Stimulated activated CD8-positive, alpha-beta memory T cell treated with anti-CD3 and anti-CD28 coated beads, Interleukin-4, amount 100 ng/mL, for 4 hours (primary cell): ENCODE measurements at regions not wholly inside any gene's neighbourhood (a gene's known extent, or its start where the extent isn't known, plus 50 kb on each side); places are given as distances from the start of the nearest gene placed in this dataset.

Source experiments
- DNase-seq, 2 donors: peaks; one replicate each; pipeline ENCODE4 v3.0.0-alpha.2; 2020; ENCODE audit warnings: low read depth in 2 of 2, low spot score in 1 of 2

GRCh38 chr6:79864421-79864820, 82.9 kb downstream of the ELOVL4 start:
- DNase-seq, result no peak

- no peak for DNase-seq
These were observed 83.4 kb downstream of the ELOVL4 start for GRCh38 chr6:79864001-79864400.

GRCh38 chr6:79863566-79863965, 83.8 kb downstream of the ELOVL4 start:
- DNase-seq, result no peak

- no peak for DNase-seq
These were observed 84.6 kb downstream of the ELOVL4 start for GRCh38 chr6:79862711-79863110.

DNA sequence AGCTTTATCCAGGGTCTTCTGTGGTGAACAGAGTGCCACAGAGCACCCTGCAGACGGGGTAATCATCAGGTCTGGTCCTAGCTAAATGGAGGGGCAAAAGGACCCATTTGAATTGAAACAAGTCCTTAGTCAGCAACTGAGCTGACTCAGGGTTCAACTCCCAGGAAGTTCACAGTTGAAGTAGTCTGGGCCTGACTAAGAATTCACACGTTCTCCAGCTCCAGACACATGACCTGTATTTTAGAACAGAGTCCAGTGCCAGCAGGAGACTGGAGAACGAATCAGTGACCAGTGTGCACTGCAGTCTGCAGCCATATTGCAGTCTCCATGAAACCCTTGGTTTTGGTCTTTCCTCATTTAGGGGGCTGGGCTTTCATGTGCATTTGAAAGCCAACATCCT, 85.2 kb downstream of the ELOVL4 start:
- no peak for DNase-seq

DNA sequence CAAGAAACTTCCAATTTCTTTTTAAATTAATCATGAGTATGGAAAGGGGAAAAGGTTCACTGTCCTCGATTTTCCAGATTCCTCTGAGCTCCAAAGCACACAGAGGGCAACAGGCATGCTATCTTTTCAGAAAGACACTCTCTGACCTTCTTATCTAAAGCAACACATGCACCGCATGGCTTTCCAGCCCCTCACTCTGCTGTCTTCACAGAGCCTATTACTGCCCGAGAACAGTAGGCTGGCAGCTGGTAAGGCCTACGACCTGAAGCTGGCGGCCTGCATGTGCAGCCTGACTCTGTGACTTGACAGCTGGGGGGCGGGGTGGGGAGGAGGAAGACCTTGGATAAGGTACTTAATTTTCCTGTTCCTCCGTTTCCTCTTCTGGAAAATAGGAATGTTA, 86.3 kb downstream of the ELOVL4 start:
- DNase-seq, result no peak

GRCh38 chr6:79847426-79847825, 99.9 kb downstream of the ELOVL4 start:
- DNase-seq, result no peak

DNA sequence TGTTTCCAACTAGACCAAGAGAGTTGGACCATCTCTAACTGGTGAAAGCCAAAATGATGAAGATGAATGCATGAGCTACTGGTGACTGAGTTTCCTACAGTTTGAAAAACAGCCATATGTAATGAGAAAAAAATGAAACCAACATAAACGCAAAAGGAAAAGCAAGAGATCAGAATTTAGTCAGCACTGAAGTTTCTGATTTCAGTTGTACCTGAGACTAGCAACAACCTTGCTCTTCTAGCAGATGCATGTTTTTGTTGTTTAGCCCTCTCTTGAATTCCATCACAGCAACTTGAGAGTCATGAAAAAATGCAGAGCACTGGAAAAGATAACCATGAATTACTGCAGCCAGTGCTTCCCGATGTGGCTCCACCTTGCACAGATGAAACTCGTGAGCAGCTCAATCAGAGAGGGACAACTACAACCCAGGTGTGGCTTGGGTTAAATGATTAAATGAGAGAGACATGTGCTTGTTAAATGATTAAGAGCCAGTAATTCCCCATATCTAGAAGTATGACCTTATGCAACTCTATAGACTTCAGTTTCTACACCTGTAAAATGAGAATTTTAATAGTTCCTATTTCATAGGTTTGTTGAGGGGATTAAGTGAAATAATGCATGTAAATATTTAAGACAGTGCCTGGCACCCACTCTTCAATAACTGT, 104.8 kb downstream of the ELOVL4 start:
- no peak for DNase-seq

DNA sequence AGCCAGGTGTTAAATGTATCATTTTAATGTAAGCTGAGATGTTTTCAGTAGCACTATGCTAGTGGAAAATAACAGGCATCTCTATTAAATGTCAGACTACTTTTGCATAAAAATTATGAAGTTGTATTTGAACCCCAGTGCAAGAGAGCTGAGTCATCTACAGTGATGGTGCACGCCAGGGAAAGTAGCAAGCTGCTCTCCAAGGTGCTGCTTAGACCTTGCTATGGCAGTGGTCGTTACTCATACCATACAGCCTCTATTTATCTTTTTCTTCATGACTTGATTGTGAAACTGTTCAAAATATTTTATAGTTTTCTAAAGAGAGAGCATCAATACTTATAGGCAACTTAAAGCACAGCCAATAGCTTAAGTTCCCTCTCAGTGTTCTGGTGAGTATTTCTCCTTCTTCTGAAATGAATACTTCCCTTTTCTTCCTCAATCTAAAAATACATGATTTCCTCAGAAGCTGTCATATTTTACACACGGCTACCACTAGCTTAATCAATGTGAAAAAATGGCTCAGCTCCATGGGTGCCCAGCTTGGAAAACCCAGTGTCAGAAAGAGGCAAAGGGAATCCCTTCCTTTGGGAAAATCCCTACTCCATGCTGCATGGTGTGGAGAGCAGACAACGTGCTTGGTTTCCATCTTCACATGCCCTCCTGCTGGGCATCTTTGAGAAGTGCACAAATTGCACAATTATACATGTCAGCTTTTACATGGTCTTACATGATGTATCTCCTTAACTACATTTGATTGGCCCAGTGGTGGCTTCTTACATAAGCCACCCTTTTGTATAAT, 105.6 kb downstream of the ELOVL4 start:
- no peak for DNase-seq

DNA sequence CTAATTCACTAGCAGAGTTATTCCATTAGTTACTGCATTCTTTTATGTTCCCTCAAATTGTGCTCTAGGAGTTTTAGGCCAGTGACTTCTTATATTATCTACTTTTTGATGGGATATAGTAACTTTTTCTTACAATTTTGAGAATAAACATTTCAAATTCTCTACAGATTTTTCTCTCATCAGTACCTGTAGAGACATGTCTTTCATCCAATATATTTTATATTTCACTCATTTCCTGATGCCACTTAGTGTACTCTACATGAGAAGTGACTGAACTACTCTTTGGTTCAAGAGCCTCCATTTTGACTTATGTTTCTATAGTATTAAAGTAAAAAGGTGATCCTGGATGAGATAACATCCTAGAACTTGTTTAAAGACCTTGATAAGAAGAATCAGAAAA, 108.5 kb downstream of the ELOVL4 start:
- DNase-seq, result no peak

GRCh38 chr6:79833964-79834284, 113.4 kb downstream of the ELOVL4 start:
- DNase-seq, result no peak

DNA sequence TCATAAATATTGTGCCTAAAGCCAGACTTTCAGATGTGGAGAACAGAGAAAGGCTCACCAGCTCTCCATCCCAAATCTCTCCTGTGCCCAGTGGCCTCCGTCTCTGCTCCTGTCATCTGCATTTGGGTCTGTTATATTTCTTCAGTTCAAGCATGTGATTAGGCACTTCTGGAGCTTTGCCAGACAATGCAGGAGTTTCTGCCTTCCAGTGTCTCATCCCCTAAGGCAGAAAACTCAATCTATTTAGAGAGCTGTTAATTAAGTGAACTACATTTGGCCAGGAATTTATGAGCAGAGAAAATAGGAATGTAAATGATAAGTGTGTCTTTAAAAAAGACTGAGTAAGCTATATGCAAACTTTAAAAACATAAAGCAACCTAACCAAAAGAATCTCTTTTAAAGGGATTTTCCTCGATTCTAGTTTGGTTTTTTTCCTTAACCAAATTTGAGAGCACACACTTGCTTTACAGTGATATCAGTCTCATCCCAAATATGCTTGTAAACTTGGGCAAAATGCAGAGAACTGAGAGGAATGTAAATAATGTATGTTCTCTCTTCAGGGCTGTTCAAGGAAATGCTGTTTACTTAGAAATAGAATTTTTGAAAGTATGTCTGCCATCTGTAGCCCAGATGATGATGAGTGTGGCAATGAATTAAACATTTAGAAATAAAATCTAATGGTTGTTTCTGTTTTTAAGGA, 113.9 kb downstream of the ELOVL4 start:
- no peak for DNase-seq

DNA sequence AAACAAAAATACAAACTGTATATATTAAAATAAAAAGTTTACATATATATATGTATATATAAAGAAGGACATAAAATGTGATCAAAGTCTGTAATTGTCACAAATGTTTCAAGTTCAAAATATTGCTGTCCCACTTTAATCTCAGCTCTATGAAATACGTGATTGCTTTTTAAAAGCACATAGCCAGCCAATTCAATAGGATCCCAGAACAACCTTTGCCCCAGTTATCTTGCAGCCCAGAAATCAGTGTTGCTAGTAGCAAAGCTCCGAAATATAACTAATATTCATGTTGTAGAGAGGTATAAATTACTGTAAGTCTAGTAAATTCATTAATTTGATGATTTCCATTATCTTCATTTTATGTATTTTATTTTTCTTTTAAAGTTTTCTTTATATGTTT, 114.6 kb downstream of the ELOVL4 start:
- DNase-seq, result no peak

- DNase-seq, result no peak
These were observed 123.2 kb downstream of the ELOVL4 start for GRCh38 chr6:79824202-79824601.

DNA sequence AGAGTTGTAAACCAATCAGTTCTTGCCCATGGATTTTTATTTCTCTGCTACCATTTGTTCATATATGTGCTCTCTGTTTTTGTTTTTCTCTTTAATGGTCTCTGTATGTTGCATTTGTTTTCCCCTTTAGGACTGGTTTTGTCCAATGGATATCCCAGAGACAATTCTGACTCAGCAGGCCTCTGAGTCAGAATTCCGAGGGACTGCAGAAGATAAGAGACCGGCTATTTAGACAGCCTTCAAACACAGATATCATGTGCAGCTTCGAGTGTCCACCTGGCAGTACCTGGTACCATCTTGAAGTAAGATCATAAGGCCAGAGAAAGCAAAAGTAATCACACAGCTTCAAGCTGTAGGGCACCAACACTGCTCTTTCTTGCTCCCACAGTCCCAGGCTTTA, 125.5 kb downstream of the ELOVL4 start:
- no peak for DNase-seq

DNA sequence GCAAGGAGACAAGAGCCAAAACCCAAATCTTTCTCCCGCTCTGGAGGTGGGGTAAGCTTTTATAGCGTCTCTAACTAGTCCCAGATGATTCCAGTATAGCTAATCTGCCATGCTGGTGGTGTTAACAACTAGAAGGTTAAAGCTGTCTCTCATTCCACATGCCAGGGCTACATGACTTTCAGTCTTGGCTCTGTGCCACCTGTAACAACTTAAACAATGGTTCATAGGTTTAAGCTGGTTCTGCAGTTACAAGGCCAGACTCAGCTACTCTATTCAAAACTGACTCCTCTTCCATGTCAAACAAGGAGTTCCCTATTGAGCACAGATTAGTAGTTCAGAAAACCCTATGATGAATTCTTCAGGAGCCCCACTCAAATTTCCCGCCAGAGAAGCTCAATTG, 128.9 kb downstream of the ELOVL4 start:
- no peak for DNase-seq

- DNase-seq, result no peak
These were observed 132.4 kb downstream of the ELOVL4 start for GRCh38 chr6:79814940-79815339.

DNA sequence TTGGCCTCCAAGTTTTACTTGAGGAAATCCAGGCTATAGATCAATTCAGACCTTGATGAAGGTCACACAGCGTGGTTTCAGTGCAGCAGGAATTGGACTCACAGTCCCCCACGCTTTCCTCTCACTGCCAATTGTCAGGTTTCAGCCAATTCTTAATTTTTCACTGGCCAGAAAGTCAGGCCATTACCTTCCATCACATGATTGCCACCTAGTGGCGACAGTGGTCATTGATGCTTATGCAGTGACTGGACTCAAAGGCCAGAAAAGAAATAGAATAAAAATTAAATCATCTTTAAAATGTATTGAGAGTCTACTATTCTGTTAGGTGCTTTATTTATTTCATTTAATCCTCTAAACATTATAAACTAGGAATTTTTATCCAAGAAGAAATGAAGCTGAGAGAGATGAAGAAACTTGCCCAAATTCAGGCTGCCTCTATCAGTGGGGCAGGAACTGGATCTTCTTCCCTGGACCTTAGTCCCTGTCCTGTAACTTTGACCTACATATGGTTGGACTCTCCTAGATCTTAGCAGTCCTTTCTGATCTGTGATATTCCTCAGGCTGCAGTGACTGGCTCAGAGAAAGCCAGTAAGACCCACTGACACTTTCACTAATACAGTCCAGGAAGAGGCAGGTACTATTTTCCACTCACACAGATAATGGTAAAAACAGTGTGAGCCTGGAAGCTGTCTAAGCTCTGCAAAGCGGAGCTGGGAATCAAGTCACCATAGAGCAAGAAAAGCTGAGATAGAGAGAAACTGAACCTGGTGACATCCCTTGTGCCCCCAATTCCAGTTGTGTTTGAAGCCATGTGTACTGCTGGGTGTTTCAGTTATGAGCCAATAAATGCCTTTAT, 133.3 kb downstream of the ELOVL4 start:
- peak; percentile 6 to 42 for DNase-seq

DNA sequence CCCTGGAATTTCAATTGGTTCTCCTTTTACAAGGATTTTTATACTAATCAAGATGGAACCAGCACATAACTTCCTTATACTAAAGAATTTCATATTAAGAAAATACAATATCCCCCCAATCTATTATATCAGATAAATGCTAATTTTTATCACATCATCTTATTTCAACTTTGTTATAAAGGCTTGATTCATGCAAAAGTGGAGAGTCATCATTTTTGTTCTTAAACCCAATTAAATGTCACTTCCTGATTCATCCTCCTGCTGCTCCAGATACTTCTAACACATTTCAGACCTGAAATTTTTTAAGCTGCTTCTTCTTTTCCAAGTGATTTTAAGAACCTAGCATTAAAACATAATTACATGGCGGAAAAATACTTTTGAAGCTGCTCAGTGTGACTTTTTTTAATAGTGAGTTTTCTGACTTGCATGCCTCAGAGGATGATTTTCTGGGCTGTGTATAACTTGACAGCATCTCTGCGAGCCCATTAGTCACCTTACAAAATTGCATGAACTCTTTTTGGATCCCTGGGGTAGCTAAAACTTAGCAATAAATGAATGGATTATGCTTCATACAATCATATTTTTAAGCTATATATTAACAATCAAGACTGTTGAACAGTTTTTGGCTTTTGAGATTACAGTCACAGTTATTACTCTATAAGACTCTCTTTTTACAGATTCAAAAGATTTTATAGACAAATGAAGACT, 134.1 kb downstream of the ELOVL4 start:
- DNase-seq, result no peak

GRCh38 chr6:79812195-79812594, 135.2 kb downstream of the ELOVL4 start:
- no peak for DNase-seq

- DNase-seq, result no peak
These were observed 136.5 kb downstream of the ELOVL4 start for GRCh38 chr6:79810871-79811270.
